Uterus (tissue), 3 donors: ENCODE measurements at regions not wholly inside any gene's neighbourhood (a gene's known extent, or its start where the extent isn't known, plus 50 kb on each side); places are given as distances from the start of the nearest gene placed in this dataset.
A peak's percentile ranks its signal among the peaks of the same experiment; 100 is the strongest.

Source experiments
- DNase-seq, 2 donors: peaks; one replicate each; pipeline ENCODE4 v3.0.0-alpha.2; 2019 to 2020
- H3K27ac ChIP-seq, 2 donors: fragments of 200-600 bp; sonication (generic); 1 replicate in 1 of 2; 2 replicates in 1 of 2; pipeline ENCODE4 v1.5.1; 2016 to 2018
- H3K27me3 ChIP-seq, 2 donors: fragments of 200-600 bp; sonication (generic); one replicate each; pipeline ENCODE4 v1.5.1; 2018 to 2019; ENCODE audit warnings: control low read depth in 1 of 2
- H3K36me3 ChIP-seq, 2 donors: fragments of 200-600 bp; sonication (generic); one replicate each; pipeline ENCODE4 v1.5.1; 2019; ENCODE audit warnings: control low read depth in 1 of 2
- H3K4me1 ChIP-seq, 2 donors: fragments of 200-600 bp; sonication (generic); one replicate each; pipeline ENCODE4 v1.5.1; 2018 to 2019; ENCODE audit warnings: control low read depth in 1 of 2
- H3K4me3 ChIP-seq, 2 donors: fragments of 200-600 bp; sonication (generic); 1 replicate in 1 of 2; 2 replicates in 1 of 2; pipeline ENCODE4 v1.5.1; 2018 to 2019; ENCODE audit warnings: mild to moderate bottlenecking in 1 of 2
- H3K9me3 ChIP-seq, 2 donors: fragments of 200-600 bp; sonication (generic); one replicate each; pipeline ENCODE4 v1.5.1; 2019; ENCODE audit warnings: control low read depth in 1 of 2
- CTCF ChIP-seq, 4 experiments: fragments of 200-600 bp in 2 of 4; fragments of 450-650 bp in 2 of 4; sonication (generic) in 2 of 4; IDR thresholded peaks; one replicate each; pipeline ENCODE4 v1.5.1; 2016 to 2019; ENCODE audit warnings: antibody characterized with exemption in 4 of 4, mild to moderate bottlenecking in 2 of 4, moderate library complexity in 1 of 4
- POLR2A ChIP-seq, 2 donors: fragments of 450-650 bp; IDR thresholded peaks; one replicate each; pipeline ENCODE4 v1.6.1; 2016; ENCODE audit warnings: antibody characterized with exemption in 2 of 2, mild to moderate bottlenecking in 1 of 2, moderate library complexity in 1 of 2
- intact Hi-C: fragments of 100-400 bp; cut with DNase I; formaldehyde crosslinking; loops from one replicate; pipeline ENCODE4 v1.15.1; 2023; ENCODE audit warnings: low total_unique reads
- donor health status: DM: yes; HTN: yes; CAD: no.

GRCh38 chr5:38756068-38756467, 89.7 kb upstream of the OSMR start:
- H3K27ac ChIP-seq = no peak overlapping the region
- no peak for TF ChIP-seq CTCF (IDR thresholded peaks at IDR 0.05)
- no peak for TF ChIP-seq POLR2A (IDR thresholded peaks at IDR 0.05)
- no peaks in the 10 kb centered on the region for H3K4me1 ChIP-seq
- no peaks in the 10 kb centered on the region for H3K36me3 ChIP-seq
- no peaks in the 10 kb centered on the region for H3K9me3 ChIP-seq
- DNase-seq = no peak
- intact Hi-C loops = no loop called here
- H3K27me3 ChIP-seq = no peaks in the 10 kb centered on the region
- H3K4me3 ChIP-seq = no peak overlapping the region

GRCh38 chr5:38757451-38758245, 88.2 kb upstream of the OSMR start:
- intact Hi-C loops = no loop called here
- no peaks in the 10 kb centered on the region for H3K36me3 ChIP-seq
- TF ChIP-seq POLR2A (IDR thresholded peaks at IDR 0.05) (no peak), CTCF (IDR thresholded peaks at IDR 0.05) (no peak)
- H3K4me3 ChIP-seq = no peak overlapping the region
- no peak overlapping the region for H3K27ac ChIP-seq
- no peaks in the 10 kb centered on the region for H3K27me3 ChIP-seq
- peak in 1 of 2 donors; percentile 22 for DNase-seq
- H3K9me3 ChIP-seq = no peaks in the 10 kb centered on the region
- H3K4me1 ChIP-seq = no peaks in the 10 kb centered on the region

GRCh38 chr5:38758774-38759600, 86.8 kb upstream of the OSMR start:
- H3K4me1 ChIP-seq = no peaks in the 10 kb centered on the region
- no peaks in the 10 kb centered on the region for H3K36me3 ChIP-seq
- TF ChIP-seq POLR2A (IDR thresholded peaks at IDR 0.05) = no peak
- TF ChIP-seq CTCF (IDR thresholded peaks at IDR 0.05) = no peak
- no peak overlapping the region for H3K4me3 ChIP-seq
- H3K9me3 ChIP-seq = no peaks in the 10 kb centered on the region
- H3K27ac ChIP-seq = no peak overlapping the region
- no peaks in the 10 kb centered on the region for H3K27me3 ChIP-seq
- intact Hi-C loops = no loop called here
- DNase-seq = no peak

GRCh38 chr5:38764937-38765391, 80.8 kb upstream of the OSMR start:
- no peaks in the 10 kb centered on the region for H3K27me3 ChIP-seq
- DNase-seq = no peak
- no peaks in the 10 kb centered on the region for H3K9me3 ChIP-seq
- no peak overlapping the region for H3K4me3 ChIP-seq
- intact Hi-C loops = no loop called here
- no peaks in the 10 kb centered on the region for H3K36me3 ChIP-seq
- H3K27ac ChIP-seq = no peak overlapping the region
- TF ChIP-seq CTCF (IDR thresholded peaks at IDR 0.05) = no peak
- no peak for TF ChIP-seq POLR2A (IDR thresholded peaks at IDR 0.05)
- H3K4me1 ChIP-seq = no peaks in the 10 kb centered on the region

- no peaks in the 10 kb centered on the region for H3K4me1 ChIP-seq
- no peak overlapping the region for H3K27ac ChIP-seq
- TF ChIP-seq POLR2A (IDR thresholded peaks at IDR 0.05) (no peak), CTCF (IDR thresholded peaks at IDR 0.05) (no peak)
- intact Hi-C loops = no loop called here
- no peak for DNase-seq
- no peaks in the 10 kb centered on the region for H3K9me3 ChIP-seq
- no peak overlapping the region for H3K4me3 ChIP-seq
- H3K36me3 ChIP-seq = no peaks in the 10 kb centered on the region
- H3K27me3 ChIP-seq = no peaks in the 10 kb centered on the region
Measured at GRCh38 chr5:38765399-38765861, 80.4 kb upstream of the OSMR start.
